H9 (cell line): ENCODE measurements at regions not wholly inside any gene's neighbourhood (a gene's known extent, or its start where the extent isn't known, plus 50 kb on each side); places are given as distances from the start of the nearest gene placed in this dataset.

ENCODE experiments used
- DNase-seq: peaks from one replicate; pipeline ENCODE4 v3.0.0-alpha.2; 2017
- H2AFZ ChIP-seq: one replicate; pipeline ENCODE4 v1.6.1; 2013; ENCODE audit warnings: mild to moderate bottlenecking, low read length, control low read depth, moderate library complexity
- H2AK5ac ChIP-seq: 2 replicates; pipeline ENCODE4 v1.6.1; 2013; ENCODE audit warnings: low read length, control low read depth, mixed read lengths; ENCODE audit not compliant: insufficient read length
- H2BK120ac ChIP-seq: one replicate; pipeline ENCODE4 v1.6.1; 2013; ENCODE audit warnings: low read depth, mild to moderate bottlenecking, low read length, control low read depth, inconsistent platforms; ENCODE audit not compliant: poor library complexity, severe bottlenecking
- H2BK12ac ChIP-seq: 2 replicates; pipeline ENCODE4 v1.6.1; 2013; ENCODE audit warnings: low read length, control low read depth, mixed read lengths, low read depth; ENCODE audit not compliant: insufficient read length
- H2BK15ac ChIP-seq: 2 replicates; pipeline ENCODE4 v1.6.1; 2013; ENCODE audit warnings: low read depth, low read length, control low read depth
- H2BK20ac ChIP-seq: one replicate; pipeline ENCODE4 v1.6.1; 2013; ENCODE audit warnings: low read depth, mild to moderate bottlenecking, low read length, control low read depth, inconsistent platforms; ENCODE audit not compliant: poor library complexity, severe bottlenecking
- H2BK5ac ChIP-seq: 2 replicates; pipeline ENCODE4 v1.6.1; 2013; ENCODE audit warnings: low read length, control low read depth, mixed read lengths; ENCODE audit not compliant: insufficient read length
- H3K14ac ChIP-seq: 2 replicates; pipeline ENCODE4 v1.6.1; 2013; ENCODE audit warnings: low read length, control low read depth; ENCODE audit not compliant: insufficient read depth
- H3K18ac ChIP-seq: 2 replicates; pipeline ENCODE4 v1.6.1; 2013; ENCODE audit warnings: low read depth, mild to moderate bottlenecking, mixed read lengths, low read length, control low read depth; ENCODE audit not compliant: insufficient read length
- H3K23ac ChIP-seq: 2 replicates; pipeline ENCODE4 v1.6.1; 2013; ENCODE audit warnings: low read length, control low read depth, mixed read lengths, low read depth; ENCODE audit not compliant: insufficient read length
- H3K23me2 ChIP-seq: 2 replicates; pipeline ENCODE4 v1.6.1; 2013; ENCODE audit warnings: low read depth, mild to moderate bottlenecking, mixed read lengths, low read length, control low read depth; ENCODE audit not compliant: insufficient read length, poor library complexity, severe bottlenecking
- H3K27ac ChIP-seq: 2 replicates; pipeline ENCODE4 v1.5.1; 2013; ENCODE audit warnings: low read length, control low read depth, mixed read lengths, low read depth; ENCODE audit not compliant: insufficient read length
- H3K27me3 ChIP-seq: 2 replicates; pipeline ENCODE4 v1.6.1; 2013; ENCODE audit warnings: low read length, control low read depth, inconsistent platforms; ENCODE audit not compliant: insufficient read depth
- H3K4ac ChIP-seq: 2 replicates; pipeline ENCODE4 v1.6.1; 2013; ENCODE audit warnings: low read depth, mild to moderate bottlenecking, control low read depth, inconsistent platforms, low read length, moderate library complexity
- H3K4me1 ChIP-seq: 2 replicates; pipeline ENCODE4 v1.6.1; 2013; ENCODE audit warnings: low read length, control low read depth, inconsistent platforms; ENCODE audit not compliant: insufficient read depth
- H3K4me2 ChIP-seq: 2 replicates; pipeline ENCODE4 v1.6.1; 2013; ENCODE audit warnings: low read length, control low read depth, mixed read lengths; ENCODE audit not compliant: insufficient read length, insufficient read depth
- H3K56ac ChIP-seq: 2 replicates; pipeline ENCODE4 v1.6.1; 2013; ENCODE audit warnings: low read depth, mild to moderate bottlenecking, mixed read lengths, low read length, control low read depth; ENCODE audit not compliant: insufficient read length
- H3K79me1 ChIP-seq: 2 replicates; pipeline ENCODE4 v1.6.1; 2013; ENCODE audit warnings: low read depth, mild to moderate bottlenecking, moderate library complexity, low read length, control low read depth, inconsistent platforms; ENCODE audit not compliant: insufficient read depth, poor library complexity, severe bottlenecking
- H3K79me2 ChIP-seq: 2 replicates; pipeline ENCODE4 v1.6.1; 2013; ENCODE audit warnings: low read length, control low read depth, inconsistent platforms; ENCODE audit not compliant: insufficient read depth
- H3K9ac ChIP-seq: 2 replicates; pipeline ENCODE4 v1.6.1; 2013; ENCODE audit warnings: low read length, control low read depth, mixed read lengths; ENCODE audit not compliant: insufficient read length; ENCODE audit errors: extremely low read depth
- H3K9me3 ChIP-seq: one replicate; pipeline ENCODE4 v1.6.1; 2013; ENCODE audit warnings: low read depth, low read length, inconsistent platforms; ENCODE audit not compliant: control insufficient read depth
- H3T11ph ChIP-seq: one replicate; pipeline ENCODE4 v1.6.1; 2013; ENCODE audit warnings: mild to moderate bottlenecking, low read length, control low read depth, inconsistent platforms
- H4K20me1 ChIP-seq: one replicate; pipeline ENCODE4 v1.6.1; 2013; ENCODE audit not compliant: control insufficient read depth, insufficient read length, insufficient read depth
- H4K5ac ChIP-seq: 2 replicates; pipeline ENCODE4 v1.6.1; 2013; ENCODE audit warnings: low read depth, mild to moderate bottlenecking, mixed read lengths, low read length, control low read depth; ENCODE audit not compliant: insufficient read length
- H4K8ac ChIP-seq: replicated peaks from 2 replicates; pipeline ENCODE4 v1.6.1; 2013; ENCODE audit warnings: low read length, control low read depth, mixed read lengths, low read depth; ENCODE audit not compliant: insufficient read length
- H4K91ac ChIP-seq: 2 replicates; pipeline ENCODE4 v1.6.1; 2013; ENCODE audit warnings: low read depth, mild to moderate bottlenecking, moderate library complexity, mixed read lengths, low read length, control low read depth; ENCODE audit not compliant: insufficient read length
- H3K27ac Mint-ChIP-seq, 3 experiments: 2 replicates in 2 of 3; 3 replicates in 1 of 3; pipeline ENCODE4 v1.8.0; 2020 to 2021; ENCODE audit warnings: mixed read lengths in 3 of 3, mild to moderate bottlenecking in 1 of 3, moderate library complexity in 1 of 3
- H3K27me3 Mint-ChIP-seq: 2 replicates; pipeline ENCODE4 v1.8.0; 2021; ENCODE audit warnings: low read depth, mild to moderate bottlenecking, moderate library complexity, mixed read lengths
- H3K36me3 Mint-ChIP-seq, 3 experiments: 2 replicates in 2 of 3; 3 replicates in 1 of 3; pipeline ENCODE4 v1.8.0; 2020 to 2021; ENCODE audit warnings: low read depth in 3 of 3, mixed read lengths in 3 of 3; ENCODE audit not compliant: insufficient read depth in 1 of 3
- H3K4me1 Mint-ChIP-seq, 2 experiments: 2 replicates each; pipeline ENCODE4 v1.8.0; 2020; ENCODE audit warnings: mixed read lengths in 2 of 2
- H3K4me3 Mint-ChIP-seq, 2 experiments: 2 replicates in 1 of 2; 3 replicates in 1 of 2; pipeline ENCODE4 v1.8.0; 2020 to 2021; ENCODE audit warnings: mild to moderate bottlenecking in 2 of 2, mixed read lengths in 2 of 2, moderate library complexity in 1 of 2
- H3K9me3 Mint-ChIP-seq, 2 experiments: 2 replicates in 1 of 2; 3 replicates in 1 of 2; pipeline ENCODE4 v1.8.0; 2020; ENCODE audit warnings: mild to moderate bottlenecking in 2 of 2, mixed read lengths in 2 of 2, moderate library complexity in 1 of 2
- WGBS: extraction: QIAGEN DNeasy Blood & Tissue Kit; methylation state at CpG from one replicate; pipeline ENCODE4 v1.1.7; 2013; ENCODE audit warnings: missing lambda C conversion rate, low lambda C conversion rate, mixed read lengths; ENCODE audit not compliant: insufficient read length; ENCODE audit errors: extremely low coverage; 5-methylcytosine and 5-hydroxymethylcytosine counted together
- TF ChIP-seq, protein P1 (sequence below): fragments of 200-600 bp; sonication (generic); conservative IDR thresholded peaks from 3 replicates; pipeline ENCODE4 v1.8.0; 2021; ENCODE audit warnings: antibody characterized with exemption, mild to moderate bottlenecking

DNA sequence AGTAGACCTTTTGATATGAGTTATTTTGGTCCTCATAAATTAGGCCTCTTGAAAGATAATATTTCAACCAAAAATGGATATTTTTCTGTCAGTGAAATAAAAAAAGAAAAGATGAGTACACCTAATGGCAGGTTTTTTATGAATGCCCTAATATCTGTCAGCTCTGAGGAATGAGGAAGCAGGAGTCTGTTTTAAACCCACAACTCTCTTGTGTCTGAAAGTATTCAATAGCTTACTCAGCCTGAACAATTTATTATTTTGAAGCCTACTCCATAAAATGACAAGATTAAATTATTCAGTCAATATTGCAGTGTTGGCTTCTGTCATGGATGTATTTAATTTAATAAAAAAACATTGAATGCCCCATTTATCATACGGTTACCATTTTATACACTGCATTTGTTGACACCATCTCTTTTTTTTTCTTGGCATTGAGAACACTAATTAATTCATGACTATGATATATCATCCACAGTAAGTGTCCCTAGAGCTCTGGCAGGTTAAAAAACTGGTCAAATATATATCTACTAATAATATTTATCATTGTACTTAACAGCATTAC lies 548.2 kb downstream of the CBLN2 start:
- H3K9me3 ChIP-seq = no peaks in the 10 kb centered on the region
- no CpG with 5 or more reads among the region's 1 CpG for WGBS
- no peaks in the 10 kb centered on the region for H3K23me2 ChIP-seq
- no peak overlapping the region for H3T11ph ChIP-seq
- H2AK5ac ChIP-seq = no peak overlapping the region
- H3K79me2 ChIP-seq = no peaks in the 10 kb centered on the region
- H3K9ac ChIP-seq = no peak overlapping the region
- H3K4me1 ChIP-seq = no peaks in the 10 kb centered on the region
- no peak overlapping the region for H2BK15ac ChIP-seq
- H4K91ac ChIP-seq = no peak overlapping the region
- H3K36me3 Mint-ChIP-seq = peaks cover 0 to 1% (median 0%) of the 10 kb centered on the region in 3 experiments; a peak in 2 of 7 replicates
- H2BK20ac ChIP-seq = no peak overlapping the region
- H2AFZ ChIP-seq = no peak overlapping the region
- no peaks in the 10 kb centered on the region for H4K20me1 ChIP-seq
- H3K56ac ChIP-seq = no peak overlapping the region
- H2BK120ac ChIP-seq = no peak overlapping the region
- TF ChIP-seq, protein P1, sequence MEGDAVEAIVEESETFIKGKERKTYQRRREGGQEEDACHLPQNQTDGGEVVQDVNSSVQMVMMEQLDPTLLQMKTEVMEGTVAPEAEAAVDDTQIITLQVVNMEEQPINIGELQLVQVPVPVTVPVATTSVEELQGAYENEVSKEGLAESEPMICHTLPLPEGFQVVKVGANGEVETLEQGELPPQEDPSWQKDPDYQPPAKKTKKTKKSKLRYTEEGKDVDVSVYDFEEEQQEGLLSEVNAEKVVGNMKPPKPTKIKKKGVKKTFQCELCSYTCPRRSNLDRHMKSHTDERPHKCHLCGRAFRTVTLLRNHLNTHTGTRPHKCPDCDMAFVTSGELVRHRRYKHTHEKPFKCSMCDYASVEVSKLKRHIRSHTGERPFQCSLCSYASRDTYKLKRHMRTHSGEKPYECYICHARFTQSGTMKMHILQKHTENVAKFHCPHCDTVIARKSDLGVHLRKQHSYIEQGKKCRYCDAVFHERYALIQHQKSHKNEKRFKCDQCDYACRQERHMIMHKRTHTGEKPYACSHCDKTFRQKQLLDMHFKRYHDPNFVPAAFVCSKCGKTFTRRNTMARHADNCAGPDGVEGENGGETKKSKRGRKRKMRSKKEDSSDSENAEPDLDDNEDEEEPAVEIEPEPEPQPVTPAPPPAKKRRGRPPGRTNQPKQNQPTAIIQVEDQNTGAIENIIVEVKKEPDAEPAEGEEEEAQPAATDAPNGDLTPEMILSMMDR = no peak
- no peak for DNase-seq
- no peak overlapping the region for H4K8ac ChIP-seq
- H3K27ac ChIP-seq = no peak overlapping the region
- H3K4me1 Mint-ChIP-seq = peaks cover 0 to 8% of the 10 kb centered on the region in 2 experiments; a peak in 2 of 4 replicates
- H3K9me3 Mint-ChIP-seq = peaks cover 0 to 1% of the 10 kb centered on the region in 2 experiments; a peak in 1 of 5 replicates
- no peaks in the 10 kb centered on the region for H3K27me3 ChIP-seq
- no peak overlapping the region for H3K4me3 Mint-ChIP-seq
- no peaks in the 10 kb centered on the region for H3K27me3 Mint-ChIP-seq
- H3K27ac Mint-ChIP-seq = no peak overlapping the region
- no peak overlapping the region for H3K23ac ChIP-seq
- no peak overlapping the region for H3K4ac ChIP-seq
- no peak overlapping the region for H3K18ac ChIP-seq
- no peak overlapping the region for H2BK5ac ChIP-seq
- H2BK12ac ChIP-seq = no peak overlapping the region
- H3K79me1 ChIP-seq = no peaks in the 10 kb centered on the region
- H3K14ac ChIP-seq = no peak overlapping the region
- H3K4me2 ChIP-seq = no peak overlapping the region
- H4K5ac ChIP-seq = no peak overlapping the region
